Memory B cell (primary cell): ENCODE measurements at regions not wholly inside any gene's neighbourhood (a gene's known extent, or its start where the extent isn't known, plus 50 kb on each side); places are given as distances from the start of the nearest gene placed in this dataset.

Experiments
- ATAC-seq: fragments of 150-1000 bp; cut with Tn5 transposase; 2 replicates; pipeline ENCODE4 v1.10.0; 2021; ENCODE audit warnings: low read depth, mild to moderate bottlenecking, moderate library complexity
- DNase-seq, 2 donors: peaks; one replicate each; pipeline ENCODE4 v3.0.0; 2022; ENCODE audit warnings: low spot score in 2 of 2
- H3K27ac Mint-ChIP-seq: one replicate; pipeline ENCODE4 v1.8.0; 2022; ENCODE audit warnings: mild to moderate bottlenecking, moderate library complexity, mixed read lengths
- H3K27me3 Mint-ChIP-seq: one replicate; pipeline ENCODE4 v1.8.0; 2022; ENCODE audit warnings: mixed read lengths
- H3K36me3 Mint-ChIP-seq: one replicate; pipeline ENCODE4 v1.8.0; 2022; ENCODE audit warnings: mild to moderate bottlenecking, mixed read lengths
- H3K4me1 Mint-ChIP-seq: one replicate; pipeline ENCODE4 v1.8.0; 2022; ENCODE audit warnings: mixed read lengths
- H3K4me3 Mint-ChIP-seq: one replicate; pipeline ENCODE4 v1.8.0; 2022; ENCODE audit warnings: mild to moderate bottlenecking, moderate library complexity, mixed read lengths
- H3K9me3 Mint-ChIP-seq: one replicate; pipeline ENCODE4 v1.8.0; 2022; ENCODE audit warnings: mixed read lengths

DNA sequence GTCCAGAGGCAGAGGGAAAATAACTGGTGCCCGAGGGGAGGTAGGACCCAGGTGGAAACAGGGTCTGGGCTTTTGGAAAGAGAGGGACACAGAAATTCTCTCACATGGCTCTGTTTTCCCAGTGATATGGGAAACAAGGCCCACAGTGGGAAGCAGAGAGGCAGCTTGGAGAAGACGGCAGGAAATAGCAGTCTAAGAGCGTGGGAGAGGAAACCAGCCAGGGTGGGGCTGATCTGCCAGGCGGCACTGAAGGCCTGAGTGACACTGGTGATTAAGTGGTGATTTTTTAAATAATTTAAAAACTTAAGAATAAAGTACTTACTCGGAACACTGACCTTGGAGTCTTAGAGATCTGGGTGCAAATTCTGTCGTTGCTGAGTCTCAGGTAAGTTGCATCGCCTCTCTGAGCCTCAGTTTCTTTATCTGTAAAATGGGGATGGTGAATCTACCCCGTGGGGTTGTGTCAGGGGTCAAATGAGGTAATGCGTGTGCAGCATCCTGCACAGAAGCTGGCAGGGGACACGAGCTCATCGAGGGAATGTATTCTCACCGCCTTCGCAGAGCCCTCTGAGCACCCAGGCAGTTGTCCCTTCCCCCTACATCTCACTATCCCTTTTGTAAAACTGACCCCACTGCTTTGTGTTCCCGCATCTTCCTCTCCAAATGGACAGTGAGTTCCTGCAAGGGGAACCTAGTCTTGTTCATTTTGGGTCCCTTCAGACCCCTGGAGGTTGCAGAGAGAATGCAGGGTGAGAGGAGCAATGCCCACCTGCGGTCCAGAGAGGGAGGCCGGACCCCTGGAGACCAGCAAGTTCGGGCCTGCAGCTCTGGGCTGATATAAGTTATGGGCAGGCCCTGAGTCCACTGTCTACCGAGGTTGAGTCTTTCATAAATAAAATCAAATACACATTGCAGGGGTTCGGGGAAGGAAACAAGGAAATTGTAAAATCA, 228.6 kb upstream of the PMEPA1 start:
- H3K4me1 Mint-ChIP-seq = no peaks in the 10 kb centered on the region
- H3K27ac Mint-ChIP-seq = no peak overlapping the region
- H3K36me3 Mint-ChIP-seq = no peaks in the 10 kb centered on the region
- no peaks in the 10 kb centered on the region for H3K9me3 Mint-ChIP-seq
- ATAC-seq (no peak), DNase-seq (no peak)
- peaks cover 21% of the 10 kb centered on the region for H3K27me3 Mint-ChIP-seq
- no peak overlapping the region for H3K4me3 Mint-ChIP-seq

DNA sequence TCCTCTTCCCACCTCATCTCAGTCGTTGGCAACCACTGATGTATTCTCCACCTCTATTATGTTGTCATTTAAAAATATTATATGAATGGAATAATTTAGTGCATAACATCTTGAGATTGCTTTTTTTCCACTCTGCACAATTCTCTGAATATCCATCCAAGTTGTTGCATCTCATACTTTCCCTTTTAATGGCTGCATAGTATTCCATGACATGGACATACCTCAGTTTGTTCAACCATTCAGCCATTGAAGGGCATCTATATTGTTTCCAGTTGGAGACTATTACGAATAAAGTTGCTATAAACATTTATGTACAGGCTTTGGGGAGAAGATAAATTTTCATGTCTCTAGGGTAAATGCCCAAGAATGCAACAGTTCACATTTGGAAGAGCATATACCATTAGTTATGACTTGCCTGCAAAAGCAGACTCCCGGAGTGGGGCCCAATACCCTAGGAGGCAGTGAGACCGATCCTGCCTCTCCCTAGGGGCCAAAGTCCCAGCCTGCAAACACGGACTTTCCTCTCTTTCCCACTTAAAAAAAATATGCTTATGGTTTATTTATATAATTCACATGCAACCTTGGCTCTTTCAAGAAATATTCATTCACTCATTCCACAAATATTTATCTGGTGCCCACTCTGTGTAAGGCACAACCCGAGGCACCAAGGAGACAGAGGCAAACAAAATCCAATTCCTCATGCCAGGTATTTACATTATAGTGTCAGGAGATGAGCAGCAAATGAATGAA, 227.0 kb upstream of the PMEPA1 start:
- DNase-seq (no peak), ATAC-seq (no peak)
- H3K4me1 Mint-ChIP-seq = no peaks in the 10 kb centered on the region
- H3K27ac Mint-ChIP-seq = no peak overlapping the region
- H3K27me3 Mint-ChIP-seq = peaks cover 16% of the 10 kb centered on the region
- no peaks in the 10 kb centered on the region for H3K36me3 Mint-ChIP-seq
- H3K9me3 Mint-ChIP-seq = no peaks in the 10 kb centered on the region
- H3K4me3 Mint-ChIP-seq = no peak overlapping the region

DNA sequence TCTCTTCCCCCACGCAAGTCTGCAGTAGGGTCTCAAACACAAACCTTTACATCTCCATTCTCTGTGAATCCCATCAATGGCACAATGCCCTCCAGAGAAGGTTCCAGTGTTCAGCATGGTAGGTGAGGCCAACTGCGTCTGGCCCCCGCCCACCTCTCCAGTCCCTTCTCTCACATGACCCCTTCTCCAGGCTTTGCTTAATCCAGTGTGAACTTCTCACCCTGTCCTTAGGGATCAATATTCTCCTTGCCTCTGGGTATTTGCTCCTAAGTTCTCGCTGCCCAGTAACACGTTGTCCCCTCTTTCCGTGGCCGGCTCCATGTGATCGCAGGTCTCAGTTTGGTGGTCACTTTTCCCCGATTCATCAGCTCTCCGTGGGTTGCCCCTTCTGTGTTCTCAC, 225.1 kb upstream of the PMEPA1 start:
- peaks cover 18% of the 10 kb centered on the region for H3K27me3 Mint-ChIP-seq
- H3K36me3 Mint-ChIP-seq = no peaks in the 10 kb centered on the region
- ATAC-seq (no peak), DNase-seq (no peak)
- H3K4me3 Mint-ChIP-seq = no peak overlapping the region
- no peaks in the 10 kb centered on the region for H3K4me1 Mint-ChIP-seq
- H3K9me3 Mint-ChIP-seq = no peaks in the 10 kb centered on the region
- no peak overlapping the region for H3K27ac Mint-ChIP-seq

DNA sequence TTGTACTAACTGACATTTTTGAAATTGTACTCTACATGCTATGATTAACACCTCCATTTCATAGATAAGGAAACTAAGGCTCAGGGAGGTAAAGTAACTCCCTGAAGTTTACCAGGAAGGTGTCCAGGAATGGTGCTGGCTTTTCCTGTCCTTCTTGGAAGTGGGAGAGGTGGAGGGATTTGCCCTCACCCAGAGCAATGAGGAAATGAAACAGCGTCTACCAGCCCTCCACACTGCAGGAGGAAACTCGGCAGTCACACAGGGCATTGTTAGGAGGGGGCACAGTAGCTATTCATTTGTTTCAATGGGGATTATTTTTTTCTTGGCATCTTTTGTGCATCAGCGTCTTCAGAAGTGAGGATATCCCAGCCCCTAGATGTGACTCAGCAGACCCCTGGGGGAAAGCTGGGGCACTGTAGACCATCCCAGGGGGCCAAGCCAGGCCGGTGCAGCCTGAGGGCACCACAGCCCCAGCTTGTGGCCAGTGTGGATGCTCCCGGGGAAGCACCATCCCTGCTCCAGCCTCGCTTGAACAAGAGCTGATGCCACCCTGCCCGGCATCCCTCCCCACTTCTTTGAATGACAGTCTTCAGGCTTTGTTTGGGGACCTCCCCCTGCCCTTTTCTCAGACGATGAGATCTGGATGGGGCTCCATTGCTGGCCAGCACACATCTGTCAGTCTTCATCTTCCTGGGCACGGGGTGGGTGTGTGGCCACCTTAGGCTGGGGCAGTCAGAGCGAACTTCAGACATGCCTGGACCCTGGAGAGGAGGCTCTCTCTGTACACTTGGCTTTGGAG, 224.4 kb upstream of the PMEPA1 start:
- no peak for DNase-seq
- ATAC-seq = no peak

DNA sequence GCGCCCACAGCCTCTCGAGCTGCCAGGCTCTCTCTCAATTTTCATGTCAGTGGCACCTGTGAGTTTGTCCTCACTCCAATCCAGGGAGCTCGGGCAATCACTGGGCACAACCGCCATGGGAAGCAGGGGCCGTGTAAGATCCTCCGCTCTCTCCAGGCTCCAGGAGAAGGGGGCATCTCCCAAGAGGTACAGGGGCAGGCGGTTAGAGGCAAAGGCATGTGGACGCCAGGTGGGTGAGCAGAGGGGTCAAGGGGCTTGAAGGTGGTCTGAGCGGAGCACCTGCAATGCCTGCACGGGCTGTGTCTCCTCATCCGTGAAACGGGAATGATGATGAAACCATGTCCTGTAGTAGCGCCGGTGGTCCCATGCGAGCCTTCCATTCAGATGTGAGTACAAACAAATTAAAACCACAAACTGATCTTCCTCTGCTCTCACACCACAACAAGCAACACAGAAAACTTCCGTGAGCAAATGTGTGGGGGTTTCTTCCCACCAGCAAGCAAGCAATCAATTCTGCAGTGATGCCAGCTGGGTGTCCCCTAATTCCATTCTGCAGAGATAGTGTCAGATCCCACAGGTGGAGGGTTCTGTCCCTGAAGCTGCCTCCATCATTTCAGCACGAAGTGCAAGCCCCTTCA, 222.5 kb upstream of the PMEPA1 start:
- H3K27ac Mint-ChIP-seq = no peak overlapping the region
- peaks cover 10% of the 10 kb centered on the region for H3K9me3 Mint-ChIP-seq
- H3K27me3 Mint-ChIP-seq = peaks cover 25% of the 10 kb centered on the region
- ATAC-seq (no peak), DNase-seq (no peak)
- peaks cover 2% of the 10 kb centered on the region for H3K36me3 Mint-ChIP-seq
- no peaks in the 10 kb centered on the region for H3K4me1 Mint-ChIP-seq
- H3K4me3 Mint-ChIP-seq = no peak overlapping the region

More for the DNA sequence above, 224.4 kb upstream of the PMEPA1 start:
- Mint-ChIP-seq H3K9me3 (peaks cover 3% of the 10 kb centered on the region), H3K4me1 (no peaks in the 10 kb centered on the region), H3K27ac (no peak overlapping the region), H3K4me3 (no peak overlapping the region), H3K27me3 (peaks cover 26% of the 10 kb centered on the region), H3K36me3 (peaks cover 2% of the 10 kb centered on the region)

DNA sequence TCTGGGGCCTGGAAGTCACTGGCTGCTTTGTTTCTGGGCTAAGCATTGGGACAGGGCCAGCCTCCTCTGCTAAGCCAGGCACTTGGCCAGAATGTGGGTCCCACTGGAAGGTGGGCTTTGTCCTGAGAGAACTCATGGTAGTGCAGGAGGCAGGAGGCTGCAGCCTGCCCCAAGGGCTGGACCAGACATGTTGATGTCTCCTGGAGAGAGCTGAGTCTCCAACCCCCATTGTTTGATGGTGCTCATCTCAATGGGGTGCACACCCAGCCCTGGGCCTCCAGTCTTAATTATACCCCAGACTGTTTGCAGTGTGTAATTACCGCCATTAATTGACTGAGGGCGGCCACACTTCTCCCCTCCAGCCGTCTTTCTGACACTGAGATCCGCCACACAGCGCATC, 220.5 kb upstream of the PMEPA1 start:
- Mint-ChIP-seq H3K4me1 (no peaks in the 10 kb centered on the region), H3K4me3 (no peak overlapping the region), H3K27ac (no peak overlapping the region), H3K9me3 (peaks cover 18% of the 10 kb centered on the region), H3K36me3 (peaks cover 2% of the 10 kb centered on the region), H3K27me3 (peaks cover 23% of the 10 kb centered on the region)
- DNase-seq (no peak), ATAC-seq (no peak)

DNA sequence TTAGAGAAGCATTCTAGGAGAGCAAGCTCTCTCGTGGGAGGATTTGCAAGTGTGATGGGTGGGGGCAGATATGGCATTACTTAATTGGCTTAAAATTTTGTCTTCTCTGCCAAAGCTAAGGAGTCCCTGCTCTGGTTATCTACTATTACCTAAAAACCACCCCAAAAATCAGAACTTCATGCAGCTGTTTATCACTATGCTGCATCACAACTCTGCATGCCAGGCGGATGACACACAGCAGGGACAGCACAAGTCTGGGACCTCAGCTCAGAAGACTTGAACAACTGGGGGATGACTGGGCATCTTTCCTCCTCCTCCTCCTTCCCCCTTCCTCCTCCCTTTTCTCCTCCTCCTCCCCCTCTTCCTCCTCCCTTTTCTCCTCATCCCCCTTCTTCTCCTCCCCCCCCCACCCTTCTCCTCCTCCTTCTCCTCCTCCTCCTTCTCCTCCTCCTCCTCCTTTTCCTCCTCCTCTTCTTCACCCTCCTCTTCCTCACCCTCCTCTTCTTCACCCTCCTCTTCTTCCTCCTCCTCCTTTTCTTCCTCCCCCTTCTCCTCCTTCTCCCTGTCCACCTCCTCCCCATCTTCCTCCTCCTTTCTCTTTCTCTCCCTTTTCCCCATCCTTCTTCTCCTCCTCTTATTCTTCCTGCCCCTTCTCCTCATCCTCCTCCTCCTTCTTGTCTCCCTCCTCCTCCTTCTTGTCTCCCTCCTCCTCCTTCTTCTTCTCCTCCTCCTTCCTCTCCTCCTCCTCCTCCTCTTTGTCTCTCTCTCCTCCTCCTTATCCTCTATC, 218.6 kb upstream of the PMEPA1 start:
- ATAC-seq (no peak), DNase-seq (no peak)
- H3K27ac Mint-ChIP-seq = no peak overlapping the region
- peaks cover 2% of the 10 kb centered on the region for H3K36me3 Mint-ChIP-seq
- H3K4me3 Mint-ChIP-seq = no peak overlapping the region
- peaks cover 20% of the 10 kb centered on the region for H3K27me3 Mint-ChIP-seq
- H3K9me3 Mint-ChIP-seq = peaks cover 20% of the 10 kb centered on the region
- no peaks in the 10 kb centered on the region for H3K4me1 Mint-ChIP-seq

DNA sequence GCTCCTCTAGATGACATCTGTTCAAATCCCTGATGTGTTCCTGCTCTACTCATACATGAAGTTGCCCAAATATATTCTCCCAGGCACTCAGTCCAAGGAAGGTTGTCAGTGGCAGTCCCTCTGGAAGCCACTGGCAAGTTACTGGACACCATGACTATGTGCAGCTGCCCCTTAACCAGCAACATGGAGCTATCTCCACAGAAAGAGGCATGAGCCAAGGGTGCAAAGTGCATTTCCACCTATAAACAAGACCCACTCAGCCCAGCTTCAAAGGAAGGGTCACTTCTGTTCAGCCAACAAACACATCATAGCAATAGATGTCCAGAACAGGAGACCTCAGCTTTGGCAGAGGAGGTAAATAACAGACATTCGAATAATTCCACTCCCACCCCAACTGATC, 217.6 kb upstream of the PMEPA1 start:
- DNase-seq (no peak), ATAC-seq (no peak)
- H3K27ac Mint-ChIP-seq = no peak overlapping the region
- no peaks in the 10 kb centered on the region for H3K4me1 Mint-ChIP-seq
- H3K4me3 Mint-ChIP-seq = no peak overlapping the region
- H3K36me3 Mint-ChIP-seq = peaks cover 2% of the 10 kb centered on the region
- H3K9me3 Mint-ChIP-seq = peaks cover 20% of the 10 kb centered on the region
- H3K27me3 Mint-ChIP-seq = peaks cover 20% of the 10 kb centered on the region

DNA sequence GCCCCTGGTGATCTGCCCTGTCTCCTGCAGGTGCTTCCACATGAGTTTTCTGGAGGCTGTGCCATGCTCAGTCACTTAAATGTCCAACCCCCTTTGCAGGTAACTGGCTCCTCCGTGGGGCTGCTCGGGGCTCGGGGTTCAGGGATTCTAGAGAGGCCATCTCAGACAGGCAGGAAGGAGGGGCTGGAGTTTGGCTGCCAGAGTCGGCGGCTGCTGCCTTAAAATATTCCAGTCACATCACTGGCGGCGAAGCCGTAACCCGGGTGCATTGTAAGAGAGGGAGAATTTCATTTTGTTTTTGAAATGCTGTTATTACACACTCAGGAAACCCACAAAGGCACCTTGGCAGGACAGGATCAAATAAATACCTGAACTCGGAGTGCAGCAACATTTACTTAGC, 212.9 kb upstream of the PMEPA1 start:
- ATAC-seq = no peak
- no peak for DNase-seq
- Mint-ChIP-seq H3K27ac (no peak overlapping the region), H3K9me3 (peaks cover 10% of the 10 kb centered on the region), H3K4me3 (no peak overlapping the region), H3K36me3 (no peaks in the 10 kb centered on the region), H3K27me3 (peaks cover 8% of the 10 kb centered on the region), H3K4me1 (peaks cover 3% of the 10 kb centered on the region)

DNA sequence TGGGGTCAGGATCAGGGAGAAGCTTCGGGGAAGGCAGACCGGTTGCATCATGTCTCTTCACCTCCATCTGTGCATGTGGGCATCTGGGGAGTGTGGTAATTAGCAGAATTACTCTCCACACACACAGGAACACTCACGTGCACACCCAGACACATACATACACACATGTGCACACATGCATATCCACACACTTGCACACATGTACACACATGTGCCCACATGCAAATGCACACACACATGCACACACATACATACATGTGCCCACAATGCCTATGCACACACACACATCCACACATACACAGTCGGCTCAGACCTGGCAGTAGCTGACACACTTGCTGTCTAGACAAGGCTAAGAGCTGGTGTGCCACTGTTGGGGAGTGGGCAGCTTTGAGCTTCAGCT, 212.3 kb upstream of the PMEPA1 start:
- H3K9me3 Mint-ChIP-seq = peaks cover 8% of the 10 kb centered on the region
- H3K27ac Mint-ChIP-seq = no peak overlapping the region
- no peaks in the 10 kb centered on the region for H3K36me3 Mint-ChIP-seq
- peaks cover 3% of the 10 kb centered on the region for H3K4me1 Mint-ChIP-seq
- DNase-seq (no peak), ATAC-seq (no peak)
- H3K27me3 Mint-ChIP-seq = peaks cover 9% of the 10 kb centered on the region
- no peak overlapping the region for H3K4me3 Mint-ChIP-seq

DNA sequence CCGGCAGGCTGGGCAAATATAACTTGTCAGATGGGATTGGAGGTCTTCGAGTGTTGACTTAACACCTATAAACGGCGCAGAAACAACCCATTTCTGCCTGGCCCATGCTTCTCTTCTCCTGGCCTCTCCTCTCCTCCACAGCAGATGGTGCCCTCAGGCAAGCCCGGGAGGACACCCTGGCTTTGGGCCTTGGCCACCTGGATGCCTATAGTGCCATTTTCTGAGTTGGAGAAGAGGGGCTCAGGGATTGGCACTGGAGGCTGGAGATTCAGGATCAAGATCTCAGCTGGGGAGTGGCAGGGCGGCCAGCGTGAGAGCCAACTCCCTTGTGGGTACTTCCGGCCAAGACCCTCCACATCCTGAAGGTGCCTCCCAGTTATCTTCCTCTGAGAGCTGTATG, 211.9 kb upstream of the PMEPA1 start:
- Mint-ChIP-seq H3K36me3 (no peaks in the 10 kb centered on the region), H3K27me3 (peaks cover 9% of the 10 kb centered on the region), H3K4me3 (no peak overlapping the region), H3K4me1 (peaks cover 3% of the 10 kb centered on the region), H3K27ac (no peak overlapping the region), H3K9me3 (peaks cover 7% of the 10 kb centered on the region)
- no peak for ATAC-seq
- DNase-seq = no peak

DNA sequence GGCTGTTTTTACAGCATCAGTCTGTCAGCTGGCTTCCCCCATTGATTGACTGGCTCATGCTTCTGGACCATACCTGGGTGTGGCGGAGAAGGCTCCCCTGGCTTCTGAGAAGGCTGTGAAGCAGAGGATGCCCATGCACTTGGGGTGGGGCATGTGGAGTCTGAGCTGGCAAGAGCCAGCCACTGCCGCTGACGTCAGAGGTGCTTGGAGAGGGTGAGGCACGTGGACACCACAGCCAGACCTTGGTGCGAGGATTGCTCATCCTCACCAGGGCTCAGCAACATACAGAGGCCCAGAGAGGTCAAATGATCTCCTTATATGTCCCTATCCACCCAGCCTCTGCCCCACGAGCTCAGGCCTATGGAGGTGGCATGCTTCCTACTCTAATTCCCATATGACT, 211.2 kb upstream of the PMEPA1 start:
- Mint-ChIP-seq H3K4me1 (peaks cover 3% of the 10 kb centered on the region), H3K27ac (no peak overlapping the region), H3K27me3 (peaks cover 9% of the 10 kb centered on the region), H3K9me3 (peaks cover 4% of the 10 kb centered on the region), H3K36me3 (no peaks in the 10 kb centered on the region), H3K4me3 (no peak overlapping the region)
- ATAC-seq (no peak), DNase-seq (no peak)

DNA sequence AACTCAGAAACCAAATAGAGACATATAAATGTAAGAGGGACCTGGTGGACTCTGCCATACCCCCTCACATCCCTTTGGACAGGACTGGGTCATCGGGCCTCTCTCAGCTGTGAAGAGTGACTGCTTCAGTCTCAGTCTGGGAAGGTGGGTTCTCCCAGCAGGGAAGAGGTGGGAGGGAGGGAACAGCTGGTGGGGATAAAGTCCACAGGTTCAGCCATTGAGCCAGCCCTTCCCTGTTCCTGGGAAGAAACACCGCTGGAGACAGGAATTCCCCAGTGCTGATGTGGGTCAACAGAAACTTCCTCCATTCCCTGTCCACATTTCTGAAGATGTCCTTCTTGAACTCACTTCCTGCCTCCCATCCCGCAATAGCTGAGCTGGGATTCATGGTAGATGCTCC, 209.2 kb upstream of the PMEPA1 start:
- no peak overlapping the region for H3K27ac Mint-ChIP-seq
- no peak overlapping the region for H3K4me3 Mint-ChIP-seq
- ATAC-seq (no peak), DNase-seq (no peak)
- peaks cover 3% of the 10 kb centered on the region for H3K4me1 Mint-ChIP-seq
- H3K9me3 Mint-ChIP-seq = no peaks in the 10 kb centered on the region
- H3K36me3 Mint-ChIP-seq = no peaks in the 10 kb centered on the region
- peaks cover 9% of the 10 kb centered on the region for H3K27me3 Mint-ChIP-seq
